Colonic mucosa (tissue), 4 donors: ENCODE measurements at regions not wholly inside any gene's neighbourhood (a gene's known extent, or its start where the extent isn't known, plus 50 kb on each side); places are given as distances from the start of the nearest gene placed in this dataset.

ENCODE experiments used
- DNase-seq: peaks from one replicate; pipeline ENCODE4 v3.0.0-alpha.2; 2020
- H3K27ac ChIP-seq: fragments of 200-600 bp; one replicate; pipeline ENCODE4 v1.8.0; 2021
- H3K27me3 ChIP-seq: fragments of 200-600 bp; one replicate; pipeline ENCODE4 v1.8.0; 2021
- H3K36me3 ChIP-seq: fragments of 200-600 bp; one replicate; pipeline ENCODE4 v1.8.0; 2021
- H3K4me1 ChIP-seq: fragments of 200-600 bp; one replicate; pipeline ENCODE4 v1.8.0; 2021; ENCODE audit warnings: mild to moderate bottlenecking
- H3K4me3 ChIP-seq: fragments of 200-600 bp; one replicate; pipeline ENCODE4 v1.8.0; 2021
- H3K9ac ChIP-seq, 2 donors: one replicate each; pipeline ENCODE4 v1.7.0; 2013; ENCODE audit warnings: control low read depth in 2 of 2, low read depth in 2 of 2, low read length in 2 of 2
- H3K9me3 ChIP-seq: fragments of 200-600 bp; one replicate; pipeline ENCODE4 v1.8.0; 2021
- intact Hi-C: fragments of 100-400 bp; cut with DNase I; formaldehyde crosslinking; loops from one replicate; pipeline ENCODE4 v1.14.1; 2022
- TF ChIP-seq, protein P1 (sequence below): fragments of 200-600 bp; IDR thresholded peaks from one replicate; pipeline ENCODE4 v1.8.0; 2022; ENCODE audit warnings: antibody characterized with exemption, mild to moderate bottlenecking
- donor health status: healthy.
- donor health status: DM: no; HTN: no; CAD: no.
- donor health status: DM: no; HTN: no; CAD: no.

DNA sequence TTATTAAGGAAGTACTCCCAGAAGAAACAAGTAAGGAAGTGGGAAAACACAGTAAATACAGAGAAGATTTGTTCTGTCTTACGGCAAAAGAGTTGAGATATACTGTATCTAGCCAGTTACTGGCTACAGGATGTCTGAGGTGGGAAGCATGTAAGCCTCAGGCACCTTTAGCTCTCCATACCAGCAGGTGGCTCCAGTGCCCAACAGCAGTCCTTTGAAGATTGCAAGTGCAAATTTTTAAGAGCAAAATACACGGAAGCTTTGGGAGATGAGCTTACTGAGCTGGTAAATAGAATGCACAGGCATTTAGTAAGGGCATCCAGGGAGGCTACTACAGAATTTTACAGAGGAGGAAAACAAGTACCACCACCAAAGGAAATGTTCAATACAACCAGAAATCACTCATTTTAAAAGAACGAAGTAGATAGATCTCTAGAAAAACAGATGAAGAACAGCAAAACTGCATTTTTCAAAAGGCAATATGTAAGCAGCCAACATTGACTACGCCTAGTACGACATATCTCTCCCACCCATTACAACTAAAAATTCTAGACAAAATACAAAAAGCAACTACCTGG is 57.9 kb upstream of the VSTM2B start:
- Histone ChIP-seq H3K36me3 (no peaks in the 10 kb centered on the region), H3K27me3 (no peaks in the 10 kb centered on the region), H3K9ac (no peak overlapping the region), H3K4me1 (no peaks in the 10 kb centered on the region), H3K4me3 (no peak overlapping the region), H3K9me3 (no peaks in the 10 kb centered on the region), H3K27ac (no peak overlapping the region)
- TF ChIP-seq, protein P1, sequence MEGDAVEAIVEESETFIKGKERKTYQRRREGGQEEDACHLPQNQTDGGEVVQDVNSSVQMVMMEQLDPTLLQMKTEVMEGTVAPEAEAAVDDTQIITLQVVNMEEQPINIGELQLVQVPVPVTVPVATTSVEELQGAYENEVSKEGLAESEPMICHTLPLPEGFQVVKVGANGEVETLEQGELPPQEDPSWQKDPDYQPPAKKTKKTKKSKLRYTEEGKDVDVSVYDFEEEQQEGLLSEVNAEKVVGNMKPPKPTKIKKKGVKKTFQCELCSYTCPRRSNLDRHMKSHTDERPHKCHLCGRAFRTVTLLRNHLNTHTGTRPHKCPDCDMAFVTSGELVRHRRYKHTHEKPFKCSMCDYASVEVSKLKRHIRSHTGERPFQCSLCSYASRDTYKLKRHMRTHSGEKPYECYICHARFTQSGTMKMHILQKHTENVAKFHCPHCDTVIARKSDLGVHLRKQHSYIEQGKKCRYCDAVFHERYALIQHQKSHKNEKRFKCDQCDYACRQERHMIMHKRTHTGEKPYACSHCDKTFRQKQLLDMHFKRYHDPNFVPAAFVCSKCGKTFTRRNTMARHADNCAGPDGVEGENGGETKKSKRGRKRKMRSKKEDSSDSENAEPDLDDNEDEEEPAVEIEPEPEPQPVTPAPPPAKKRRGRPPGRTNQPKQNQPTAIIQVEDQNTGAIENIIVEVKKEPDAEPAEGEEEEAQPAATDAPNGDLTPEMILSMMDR: no peak
- intact Hi-C loops: no loop called here
- no peak for DNase-seq

DNA sequence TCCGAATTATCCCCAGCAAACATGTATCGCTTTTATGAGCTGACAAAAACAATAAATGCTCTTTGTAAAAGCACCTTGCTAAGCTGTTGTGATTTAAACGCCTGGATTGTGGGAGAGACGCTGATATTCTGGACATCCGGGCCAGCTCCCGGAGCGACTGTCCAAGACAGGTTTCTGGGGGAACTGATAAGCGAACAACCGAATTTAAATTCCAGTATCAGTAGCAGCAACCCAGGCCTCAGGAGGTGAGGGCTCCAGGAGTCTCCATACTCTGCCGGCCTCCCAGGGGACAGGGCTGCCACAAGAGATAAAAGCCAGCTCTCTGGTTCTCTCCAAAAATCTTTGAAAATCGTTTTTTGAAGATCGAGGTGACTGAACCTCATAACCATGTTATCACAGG is 50.3 kb upstream of the VSTM2B start:
- Histone ChIP-seq H3K4me3 (no peak overlapping the region), H3K36me3 (no peaks in the 10 kb centered on the region), H3K9me3 (no peaks in the 10 kb centered on the region), H3K27ac (no peak overlapping the region), H3K4me1 (no peaks in the 10 kb centered on the region), H3K9ac (no peak overlapping the region), H3K27me3 (no peaks in the 10 kb centered on the region)
- DNase-seq: no peak
- TF ChIP-seq, protein P1: no peak
- intact Hi-C loops: no loop called here
